GM12864 (cell line): ENCODE measurements at regions not wholly inside any gene's neighbourhood (a gene's known extent, or its start where the extent isn't known, plus 50 kb on each side); places are given as distances from the start of the nearest gene placed in this dataset.

Experiments used
- DNase-seq: peaks from one replicate; pipeline ENCODE4 v3.0.0-alpha.2; 2011; ENCODE audit warnings: low read depth
- H3K4me3 ChIP-seq: 2 replicates; pipeline ENCODE4 v1.5.1; 2011; ENCODE audit warnings: mild to moderate bottlenecking, low read depth, low read length, control low read depth
- TF ChIP-seq, protein P1 (sequence below): IDR thresholded peaks from 2 replicates; pipeline ENCODE4 v1.5.1; 2011; ENCODE audit warnings: low read depth, mild to moderate bottlenecking, moderate library complexity, low read length, control low read depth, inconsistent platforms; ENCODE audit errors: missing control alignments

DNA sequence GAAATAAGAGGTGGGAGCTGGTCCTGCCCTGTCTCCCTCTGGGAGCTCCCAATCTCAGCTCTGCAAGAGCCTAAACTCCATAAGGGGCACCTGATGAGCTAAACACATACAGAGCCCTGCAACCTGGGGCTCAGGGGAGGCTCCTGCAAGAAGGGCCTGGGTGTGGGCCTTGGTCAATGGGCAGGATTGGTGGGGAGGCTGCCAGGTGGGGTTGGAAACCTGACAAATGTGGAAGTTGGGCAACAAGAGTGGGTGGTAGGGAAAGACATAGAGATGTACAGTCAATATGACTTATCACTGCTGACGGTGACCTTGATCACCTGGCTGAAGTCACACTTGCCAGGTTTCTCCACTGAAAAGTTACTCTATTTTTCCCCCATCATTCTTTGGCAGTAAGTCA lies 209.9 kb downstream of the TTC32 start:
- no peak overlapping the region for H3K4me3 ChIP-seq
- DNase-seq, result no peak
- TF ChIP-seq, protein P1, sequence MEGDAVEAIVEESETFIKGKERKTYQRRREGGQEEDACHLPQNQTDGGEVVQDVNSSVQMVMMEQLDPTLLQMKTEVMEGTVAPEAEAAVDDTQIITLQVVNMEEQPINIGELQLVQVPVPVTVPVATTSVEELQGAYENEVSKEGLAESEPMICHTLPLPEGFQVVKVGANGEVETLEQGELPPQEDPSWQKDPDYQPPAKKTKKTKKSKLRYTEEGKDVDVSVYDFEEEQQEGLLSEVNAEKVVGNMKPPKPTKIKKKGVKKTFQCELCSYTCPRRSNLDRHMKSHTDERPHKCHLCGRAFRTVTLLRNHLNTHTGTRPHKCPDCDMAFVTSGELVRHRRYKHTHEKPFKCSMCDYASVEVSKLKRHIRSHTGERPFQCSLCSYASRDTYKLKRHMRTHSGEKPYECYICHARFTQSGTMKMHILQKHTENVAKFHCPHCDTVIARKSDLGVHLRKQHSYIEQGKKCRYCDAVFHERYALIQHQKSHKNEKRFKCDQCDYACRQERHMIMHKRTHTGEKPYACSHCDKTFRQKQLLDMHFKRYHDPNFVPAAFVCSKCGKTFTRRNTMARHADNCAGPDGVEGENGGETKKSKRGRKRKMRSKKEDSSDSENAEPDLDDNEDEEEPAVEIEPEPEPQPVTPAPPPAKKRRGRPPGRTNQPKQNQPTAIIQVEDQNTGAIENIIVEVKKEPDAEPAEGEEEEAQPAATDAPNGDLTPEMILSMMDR, result no peak

DNA sequence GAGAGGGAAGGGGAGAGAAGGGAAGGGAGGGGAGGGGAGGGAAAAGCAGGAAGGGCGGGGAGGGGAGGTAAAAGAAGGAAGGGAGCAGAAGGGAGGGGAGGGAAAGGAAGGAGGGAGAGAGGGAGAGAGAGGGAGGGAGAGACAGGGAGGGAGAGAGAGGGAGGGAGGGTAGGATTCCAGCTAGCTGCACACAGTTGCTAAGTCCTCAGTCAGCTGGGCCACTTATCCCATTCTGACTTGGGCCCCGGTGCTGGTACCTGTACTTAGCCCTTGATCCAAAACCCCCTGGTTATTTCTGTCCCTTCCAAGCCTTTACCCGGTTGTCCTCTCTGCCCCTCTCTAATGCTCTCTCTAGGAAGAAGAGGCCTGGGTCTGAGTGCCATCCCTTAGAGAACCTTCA lies 211.4 kb downstream of the TTC32 start:
- TF ChIP-seq, protein P1, result no peak
- H3K4me3 ChIP-seq, result no peak overlapping the region

DNA sequence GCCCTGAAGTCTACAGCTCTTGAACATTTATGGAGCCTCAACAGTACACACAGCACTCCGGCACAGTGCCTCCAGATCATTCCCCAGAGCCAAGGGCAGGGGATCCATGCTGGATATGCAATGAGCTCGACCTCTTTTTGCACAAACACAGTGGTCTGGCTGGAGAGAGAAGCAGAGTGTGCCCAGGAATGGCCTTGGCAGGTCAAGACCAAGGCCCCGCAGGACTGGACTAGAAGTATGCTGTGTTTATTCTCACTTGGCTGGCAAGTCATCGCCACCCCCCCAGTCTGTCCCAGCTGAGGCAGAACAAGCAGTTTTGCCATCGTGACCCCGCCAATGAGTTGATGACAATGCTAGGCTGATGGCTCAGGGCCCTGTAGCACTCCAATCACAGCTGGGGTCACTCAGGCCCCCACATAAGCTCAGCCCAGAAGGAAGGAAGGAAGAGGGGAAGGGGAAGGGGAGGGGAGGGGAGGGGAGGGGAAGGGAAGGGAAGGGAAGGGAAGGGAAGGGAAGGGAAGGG lies 212.1 kb downstream of the TTC32 start:
- DNase-seq, result no peak
- TF ChIP-seq, protein P1, result no peak
- no peak overlapping the region for H3K4me3 ChIP-seq

More for the DNA sequence above, 211.4 kb downstream of the TTC32 start:
- DNase-seq, result no peak

DNA sequence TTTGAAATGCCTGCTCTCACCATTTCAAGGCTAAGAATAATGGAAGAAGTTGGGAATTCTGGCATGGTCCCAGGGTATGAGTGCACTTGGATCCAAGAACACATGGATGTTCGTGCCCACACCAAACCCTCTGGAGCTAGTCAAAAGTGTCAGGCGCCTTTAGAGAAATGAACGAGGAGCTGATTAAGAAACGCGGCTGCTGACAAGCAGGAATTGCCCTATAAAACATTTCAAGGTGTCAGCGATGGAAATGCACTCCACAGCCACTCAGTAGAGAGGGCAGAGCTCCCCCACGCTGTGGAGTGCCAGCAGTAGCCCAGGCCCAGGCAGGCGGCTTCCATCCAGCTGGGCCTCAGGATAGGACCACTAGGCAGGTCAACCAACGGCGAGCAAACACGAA lies 213.7 kb downstream of the TTC32 start:
- H3K4me3 ChIP-seq, result no peak overlapping the region
- no peak for DNase-seq
- TF ChIP-seq, protein P1, result no peak

DNA sequence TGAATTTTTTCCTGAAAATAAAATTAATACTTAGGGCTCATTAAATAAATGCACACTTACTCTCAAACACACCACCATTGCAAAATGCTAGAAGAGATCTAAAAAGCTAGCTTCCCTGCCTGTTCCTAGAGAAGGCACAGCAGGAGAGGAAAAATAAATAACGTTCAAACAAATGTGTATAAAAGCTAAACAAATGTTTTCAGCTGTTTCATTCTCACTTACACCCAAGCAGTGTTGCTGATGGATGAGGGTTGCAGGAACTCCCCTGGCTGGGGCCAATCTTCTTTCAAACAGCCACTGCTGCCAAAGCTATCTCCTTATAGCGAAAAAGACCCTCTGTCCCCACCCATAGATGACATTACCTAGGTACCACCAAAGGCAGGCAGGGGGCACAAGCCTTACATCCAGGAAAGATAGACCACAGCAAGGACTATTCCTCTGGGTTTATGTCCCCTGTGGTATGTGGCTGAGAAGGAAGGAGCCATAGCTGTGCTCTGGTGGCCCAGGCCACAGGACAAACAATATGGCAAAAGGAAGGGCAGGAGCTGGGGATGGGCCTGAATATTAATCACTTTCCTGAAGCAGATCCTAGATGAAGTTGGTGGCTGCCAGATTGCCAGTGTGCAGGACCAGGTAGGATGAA lies 214.6 kb downstream of the TTC32 start:
- DNase-seq, result no peak
- H3K4me3 ChIP-seq, result no peak overlapping the region
- TF ChIP-seq, protein P1, result no peak

DNA sequence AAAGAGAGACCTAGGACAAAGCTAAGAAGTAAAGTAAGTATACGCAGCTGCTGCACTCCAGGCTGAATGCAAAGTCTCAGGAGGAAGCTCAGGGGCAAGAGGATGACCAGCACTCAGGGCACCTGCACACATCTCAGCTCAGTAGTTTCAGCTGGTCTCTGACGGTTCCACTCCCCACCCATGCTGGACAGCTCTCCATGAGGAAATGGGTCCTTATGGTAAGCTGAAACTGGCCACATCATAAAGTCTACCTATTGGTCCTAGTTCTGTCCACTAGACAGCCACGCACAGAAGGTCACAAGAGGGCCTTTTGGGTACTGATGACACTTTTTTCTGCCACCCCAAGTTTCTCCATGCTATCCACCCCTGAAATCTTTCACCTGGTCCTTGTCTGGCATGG lies 215.3 kb downstream of the TTC32 start:
- TF ChIP-seq, protein P1, result no peak
- H3K4me3 ChIP-seq, result no peak overlapping the region
- DNase-seq, result no peak

DNA sequence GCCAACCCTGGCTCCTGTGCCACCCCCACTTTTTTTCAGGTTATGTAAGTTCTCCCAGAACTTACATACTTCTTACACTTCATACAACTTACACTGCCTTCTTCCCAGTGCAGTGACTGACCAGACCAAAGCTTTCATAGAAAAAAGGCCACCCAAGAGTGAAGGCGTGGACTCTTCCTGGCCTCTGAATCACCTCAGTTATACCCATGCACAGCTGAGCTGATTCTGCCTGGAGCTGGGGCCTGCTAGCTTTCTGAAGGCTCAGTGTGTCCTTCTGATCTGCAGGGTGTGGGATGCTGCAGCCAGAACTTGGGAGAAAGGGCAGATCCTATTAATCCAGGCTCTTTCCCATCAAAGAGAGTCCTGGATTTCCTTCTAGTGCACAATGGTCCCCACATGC lies 216.1 kb downstream of the TTC32 start:
- TF ChIP-seq, protein P1, result no peak
- no peak for DNase-seq

More for the DNA sequence above, 216.1 kb downstream of the TTC32 start:
- no peak overlapping the region for H3K4me3 ChIP-seq
